Stomach (tissue), 4 donors: ENCODE measurements at regions not wholly inside any gene's neighbourhood (a gene's known extent, or its start where the extent isn't known, plus 50 kb on each side); places are given as distances from the start of the nearest gene placed in this dataset.

ENCODE experiments used
- CTCF ChIP-seq, 7 experiments: fragments of 450-650 bp in 4 of 7; fragments of 200-600 bp in 3 of 7; sonication (generic) in 3 of 7; IDR thresholded peaks; one replicate each; pipeline ENCODE4 v1.5.1; 2016 to 2019; ENCODE audit warnings: antibody characterized with exemption in 7 of 7, control low read depth in 2 of 7, mild to moderate bottlenecking in 1 of 7
- POLR2A ChIP-seq, 4 donors: fragments of 450-650 bp; IDR thresholded peaks; one replicate each; pipeline ENCODE4 v1.6.1; 2016; ENCODE audit warnings: antibody characterized with exemption in 4 of 4, control low read depth in 2 of 4, mild to moderate bottlenecking in 1 of 4, moderate library complexity in 1 of 4
- POLR2AphosphoS5 ChIP-seq, 3 donors: sonication (generic); formaldehyde crosslinking; IDR thresholded peaks; one replicate each; pipeline ENCODE4 v1.6.1; 2016; ENCODE audit warnings: antibody characterized with exemption in 3 of 3

GRCh38 chr5:125668884-125669283, 754.3 kb upstream of the GRAMD2B start:
- TF ChIP-seq POLR2A (IDR thresholded peaks at IDR 0.05) (no peak), CTCF (IDR thresholded peaks at IDR 0.05) (no peak), POLR2AphosphoS5 (IDR thresholded peaks at IDR 0.05) (no peak)
